Cardiac fibroblast (primary cell): ENCODE measurements at regions not wholly inside any gene's neighbourhood (a gene's known extent, or its start where the extent isn't known, plus 50 kb on each side); places are given as distances from the start of the nearest gene placed in this dataset.

Experiments used
- DNase-seq, 2 donors: peaks; one replicate each; pipeline versions ENCODE4 v3.0.0 to v3.0.0-alpha.2; 2010; ENCODE audit warnings: low read depth in 2 of 2
- H3K4me3 ChIP-seq, 2 donors: replicated peaks in 1 of 2; 1 replicate in 1 of 2; 2 replicates in 1 of 2; pipeline ENCODE4 v1.5.1; 2011; ENCODE audit warnings: low read depth in 2 of 2, low read length in 2 of 2, mild to moderate bottlenecking in 2 of 2, moderate library complexity in 1 of 2
- TF ChIP-seq, protein P1 (sequence below): IDR thresholded peaks from one replicate; pipeline ENCODE4 v1.5.1; 2011; ENCODE audit warnings: low read depth, mild to moderate bottlenecking, low read length, inconsistent platforms

DNA sequence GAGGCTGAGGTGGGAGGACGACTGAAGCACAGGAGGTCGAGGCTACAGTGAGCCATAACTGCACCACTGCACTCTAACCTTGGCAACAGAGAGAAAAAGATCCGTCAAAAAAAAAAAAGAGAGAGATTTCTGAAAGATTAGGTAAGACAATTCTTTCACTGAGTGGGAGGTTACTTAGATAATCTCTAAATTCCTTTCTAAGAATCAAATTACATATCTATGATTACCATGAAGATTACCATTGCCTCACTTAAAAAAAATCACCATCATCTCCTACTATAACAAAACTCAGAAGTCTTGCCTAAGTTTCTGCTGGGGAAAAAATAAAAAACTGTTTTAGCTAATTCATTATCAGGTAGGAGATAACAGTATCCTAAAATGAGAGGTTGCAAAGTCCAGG, 366.7 kb downstream of the DUSP6 start:
- DNase-seq = no peak
- no peak overlapping the region for H3K4me3 ChIP-seq
- TF ChIP-seq, protein P1, sequence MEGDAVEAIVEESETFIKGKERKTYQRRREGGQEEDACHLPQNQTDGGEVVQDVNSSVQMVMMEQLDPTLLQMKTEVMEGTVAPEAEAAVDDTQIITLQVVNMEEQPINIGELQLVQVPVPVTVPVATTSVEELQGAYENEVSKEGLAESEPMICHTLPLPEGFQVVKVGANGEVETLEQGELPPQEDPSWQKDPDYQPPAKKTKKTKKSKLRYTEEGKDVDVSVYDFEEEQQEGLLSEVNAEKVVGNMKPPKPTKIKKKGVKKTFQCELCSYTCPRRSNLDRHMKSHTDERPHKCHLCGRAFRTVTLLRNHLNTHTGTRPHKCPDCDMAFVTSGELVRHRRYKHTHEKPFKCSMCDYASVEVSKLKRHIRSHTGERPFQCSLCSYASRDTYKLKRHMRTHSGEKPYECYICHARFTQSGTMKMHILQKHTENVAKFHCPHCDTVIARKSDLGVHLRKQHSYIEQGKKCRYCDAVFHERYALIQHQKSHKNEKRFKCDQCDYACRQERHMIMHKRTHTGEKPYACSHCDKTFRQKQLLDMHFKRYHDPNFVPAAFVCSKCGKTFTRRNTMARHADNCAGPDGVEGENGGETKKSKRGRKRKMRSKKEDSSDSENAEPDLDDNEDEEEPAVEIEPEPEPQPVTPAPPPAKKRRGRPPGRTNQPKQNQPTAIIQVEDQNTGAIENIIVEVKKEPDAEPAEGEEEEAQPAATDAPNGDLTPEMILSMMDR = no peak

DNA sequence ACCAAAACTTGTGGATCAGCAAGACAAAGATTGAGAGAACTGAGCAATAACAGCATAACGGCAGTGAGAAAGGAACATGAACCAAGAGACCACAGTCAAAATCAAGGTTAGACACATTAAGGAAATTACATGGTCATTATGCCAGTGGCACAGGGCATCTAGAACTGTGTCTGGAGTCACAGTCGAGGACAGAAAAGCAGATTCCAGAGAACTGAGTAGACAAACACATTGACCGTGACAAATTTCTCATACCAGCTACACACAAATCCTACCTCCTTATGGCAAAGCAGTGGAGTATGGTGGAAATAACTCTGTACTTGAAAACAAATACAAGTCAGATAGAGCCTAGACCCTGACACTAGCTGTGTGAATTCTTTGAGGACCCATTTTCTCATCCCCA, 367.3 kb downstream of the DUSP6 start:
- no peak for DNase-seq
- H3K4me3 ChIP-seq = no peak overlapping the region
- TF ChIP-seq, protein P1 = no peak

DNA sequence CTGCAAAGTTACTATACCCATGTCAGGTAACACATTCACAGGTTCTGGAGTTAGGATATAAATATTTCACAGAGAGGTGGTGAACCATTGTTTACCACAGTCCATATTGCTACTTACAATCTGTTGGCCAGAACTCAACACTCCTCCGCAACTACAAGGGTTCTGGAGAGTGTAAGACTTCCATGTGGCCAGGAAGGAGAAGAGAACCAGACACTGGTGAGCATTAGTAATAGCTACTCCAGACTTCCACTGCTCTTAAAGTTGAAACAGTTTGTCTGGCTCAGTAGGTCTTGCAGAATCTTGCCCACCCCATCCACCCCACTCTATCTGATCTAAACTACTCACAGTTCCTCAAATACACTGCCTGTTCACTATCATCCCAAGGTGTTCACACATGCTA, 369.6 kb downstream of the DUSP6 start:
- DNase-seq = no peak
- H3K4me3 ChIP-seq = no peak overlapping the region
- TF ChIP-seq, protein P1 = no peak

DNA sequence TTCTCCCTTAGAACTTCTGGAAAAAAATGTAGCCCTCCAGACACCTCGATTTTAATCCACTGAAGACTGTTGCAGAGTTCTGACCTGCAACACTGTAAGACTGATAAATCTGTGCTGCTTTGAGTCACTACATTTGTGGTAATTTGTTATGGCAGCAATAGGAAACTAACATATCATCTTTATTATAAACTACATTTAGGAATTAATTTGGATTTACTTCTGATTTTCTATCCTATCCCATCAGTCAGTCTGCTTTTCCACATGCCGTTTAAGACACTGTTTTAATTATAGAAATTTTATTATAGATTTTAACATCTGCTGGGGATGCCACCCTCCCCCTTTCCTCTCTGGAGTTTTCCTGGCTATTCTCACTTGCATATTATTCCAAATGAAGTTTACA, 375.2 kb downstream of the DUSP6 start:
- H3K4me3 ChIP-seq = no peak overlapping the region
- TF ChIP-seq, protein P1 = no peak
- no peak for DNase-seq

DNA sequence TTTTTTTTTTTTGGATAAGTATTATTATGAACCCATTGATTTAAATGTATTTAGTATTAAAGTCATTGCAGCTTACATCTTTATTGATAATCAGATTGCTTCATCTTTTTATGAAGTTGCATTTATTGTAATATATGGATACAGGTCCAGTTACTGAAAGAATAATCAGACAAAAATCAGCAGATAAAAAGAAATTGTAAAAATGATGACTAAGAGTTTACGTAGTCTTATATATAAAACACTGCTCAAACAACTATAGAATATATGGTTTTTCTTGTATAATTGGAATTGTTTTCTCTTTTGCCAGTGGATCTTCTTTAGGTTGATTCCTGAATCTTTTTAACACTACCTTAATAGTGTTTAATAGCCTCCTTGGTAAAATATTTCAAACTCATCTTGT, 378.3 kb downstream of the DUSP6 start:
- TF ChIP-seq, protein P1 = no peak
- H3K4me3 ChIP-seq = no peak overlapping the region
- DNase-seq = no peak

DNA sequence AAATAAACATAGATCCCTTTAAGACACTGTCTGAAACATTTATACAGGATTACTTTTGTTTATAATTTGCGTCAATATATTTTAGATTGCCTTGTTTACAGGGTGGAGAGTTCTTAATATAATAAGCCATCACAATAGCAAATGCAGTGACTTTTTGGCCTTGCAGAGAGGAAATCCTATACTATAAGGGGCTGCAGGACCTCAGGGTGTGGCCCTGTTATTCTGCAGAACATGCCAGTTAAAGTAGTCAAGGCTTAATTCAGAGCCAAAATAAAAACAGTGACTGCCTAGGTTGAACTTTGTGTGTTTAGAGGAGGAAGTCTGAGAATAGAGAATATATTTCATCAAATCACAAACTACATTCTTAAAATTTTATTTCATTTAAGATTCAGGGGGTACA, 381.6 kb downstream of the DUSP6 start:
- DNase-seq = no peak
- H3K4me3 ChIP-seq = no peak overlapping the region
- TF ChIP-seq, protein P1 = no peak

DNA sequence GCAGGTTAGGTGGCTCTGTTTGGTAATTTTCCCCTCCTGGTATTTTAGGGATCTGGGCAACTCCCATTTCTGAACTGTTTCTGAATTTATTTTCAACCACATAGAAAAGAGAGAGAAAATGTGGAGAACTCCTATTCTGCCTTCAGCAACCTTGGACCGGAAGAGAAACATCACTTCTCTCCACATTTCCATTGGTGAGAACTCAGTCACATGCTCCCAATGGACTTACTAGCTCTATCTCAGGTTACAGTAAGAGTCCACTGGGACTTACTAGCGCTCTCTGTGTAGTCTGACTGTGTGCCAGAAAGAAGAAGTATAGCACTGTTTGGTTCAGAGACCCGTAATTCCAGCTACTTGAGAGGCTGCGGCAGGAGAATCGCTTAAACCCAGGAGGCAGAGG, 383.2 kb downstream of the DUSP6 start:
- no peak overlapping the region for H3K4me3 ChIP-seq
- DNase-seq = no peak
- TF ChIP-seq, protein P1 = no peak
